HepG2 (cell line): ENCODE measurements at regions not wholly inside any gene's neighbourhood (a gene's known extent, or its start where the extent isn't known, plus 50 kb on each side); places are given as distances from the start of the nearest gene placed in this dataset.
A peak's percentile ranks its signal among the peaks of the same experiment; 100 is the strongest.

ENCODE experiments used
- BCL6 ChIP-seq: IDR thresholded peaks from 2 replicates; pipeline ENCODE4 v1.6.1; 2016; ENCODE audit warnings: missing genetic modification reagents, missing compliant biosample characterization
- BRD4 ChIP-seq: sonication (generic); formaldehyde crosslinking; IDR thresholded peaks from 2 replicates; pipeline ENCODE4 v1.4.0; 2020; ENCODE audit warnings: missing genetic modification reagents
- ELF3 ChIP-seq: IDR thresholded peaks from 2 replicates; pipeline ENCODE4 v1.6.1; 2016; ENCODE audit warnings: missing genetic modification reagents, missing compliant biosample characterization
- FOXO1 ChIP-seq: sonication (generic); formaldehyde crosslinking; IDR thresholded peaks from 2 replicates; pipeline ENCODE4 v1.4.0; 2020; ENCODE audit warnings: missing genetic modification reagents
- HNF4A ChIP-seq: sonication (generic); formaldehyde crosslinking; IDR thresholded peaks from 2 replicates; pipeline ENCODE4 v1.4.0; 2020; ENCODE audit warnings: missing genetic modification reagents
- IKZF1 ChIP-seq: fragments of 450-650 bp; IDR thresholded peaks from 2 replicates; pipeline ENCODE4 v1.7.1; 2016
- KDM1A ChIP-seq: IDR thresholded peaks from 2 replicates; pipeline ENCODE4 v1.6.1; 2016; ENCODE audit warnings: missing compliant biosample characterization
- MED1 ChIP-seq: sonication (generic); formaldehyde crosslinking; IDR thresholded peaks from 2 replicates; pipeline ENCODE4 v1.4.0; 2020; ENCODE audit warnings: missing genetic modification reagents
- MXD1 ChIP-seq: sonication (generic); formaldehyde crosslinking; IDR thresholded peaks from 2 replicates; pipeline ENCODE4 v1.4.0; 2020; ENCODE audit warnings: mild to moderate bottlenecking, missing genetic modification reagents
- MYC ChIP-seq: sonication (generic); formaldehyde crosslinking; IDR thresholded peaks from 2 replicates; pipeline ENCODE4 v1.9.0; 2021; ENCODE audit warnings: missing genetic modification reagents, borderline replicate concordance
- NONO ChIP-seq, 2 experiments: fragments of 450-650 bp in 1 of 2; sonication (generic) in 1 of 2; formaldehyde crosslinking in 1 of 2; IDR thresholded peaks in 1 of 2; conservative IDR thresholded peaks in 1 of 2; 2 replicates each; pipeline versions ENCODE4 v1.6.1 to v1.8.0; 2017 to 2022; ENCODE audit warnings: mild to moderate bottlenecking in 1 of 2, missing genetic modification reagents in 1 of 2, moderate library complexity in 1 of 2
- NR2C2 ChIP-seq: sonication (generic); formaldehyde crosslinking; IDR thresholded peaks from 2 replicates; pipeline ENCODE4 v1.4.0; 2020; ENCODE audit warnings: missing genetic modification reagents, mild to moderate bottlenecking, moderate library complexity, borderline replicate concordance
- NR2F6 ChIP-seq, 2 experiments: IDR thresholded peaks; 2 replicates each; pipeline ENCODE4 v1.6.1; 2016; ENCODE audit warnings: antibody characterized with exemption in 1 of 2, mild to moderate bottlenecking in 1 of 2
- POGZ ChIP-seq: sonication (generic); formaldehyde crosslinking; IDR thresholded peaks from 2 replicates; pipeline ENCODE4 v1.4.0; 2020; ENCODE audit warnings: mild to moderate bottlenecking, missing genetic modification reagents
- RARA ChIP-seq: IDR thresholded peaks from 2 replicates; pipeline ENCODE4 v1.6.1; 2016; ENCODE audit warnings: missing genetic modification reagents, missing compliant biosample characterization
- RCOR2 ChIP-seq: IDR thresholded peaks from 2 replicates; pipeline ENCODE4 v1.6.1; 2016; ENCODE audit warnings: missing biosample characterization, missing genetic modification reagents
- SOX13 ChIP-seq, 3 experiments: fragments of 450-650 bp in 1 of 3; sonication (generic) in 1 of 3; formaldehyde crosslinking in 1 of 3; IDR thresholded peaks in 2 of 3; conservative IDR thresholded peaks in 1 of 3; 2 replicates each; pipeline versions ENCODE4 v1.5.0 to v1.6.1; 2016 to 2020; ENCODE audit warnings: antibody characterized with exemption in 1 of 3, mild to moderate bottlenecking in 1 of 3, missing compliant biosample characterization in 1 of 3, missing genetic modification reagents in 1 of 3, moderate library complexity in 1 of 3
- SOX6 ChIP-seq, 2 experiments: fragments of 450-650 bp in 1 of 2; sonication (generic) in 1 of 2; formaldehyde crosslinking in 1 of 2; IDR thresholded peaks; 2 replicates each; pipeline versions ENCODE4 v1.4.0 to v1.6.1; 2017 to 2020; ENCODE audit warnings: antibody characterized with exemption in 1 of 2, mild to moderate bottlenecking in 1 of 2, missing genetic modification reagents in 1 of 2
- SRY ChIP-seq: sonication (generic); formaldehyde crosslinking; IDR thresholded peaks from 2 replicates; pipeline ENCODE4 v1.8.0; 2022; ENCODE audit warnings: mild to moderate bottlenecking, missing genetic modification reagents
- ZMYM3 ChIP-seq: sonication (generic); formaldehyde crosslinking; IDR thresholded peaks from 2 replicates; pipeline ENCODE4 v1.5.1; 2020; ENCODE audit warnings: mild to moderate bottlenecking, missing genetic modification reagents
- ZMYM4 ChIP-seq: sonication (generic); formaldehyde crosslinking; IDR thresholded peaks from 2 replicates; pipeline ENCODE4 v1.8.1; 2023; ENCODE audit warnings: mild to moderate bottlenecking, missing genetic modification reagents
- ZNF232 ChIP-seq: sonication (generic); formaldehyde crosslinking; IDR thresholded peaks from 2 replicates; pipeline ENCODE4 v1.4.0; 2020; ENCODE audit warnings: missing genetic modification reagents, borderline replicate concordance
- ZNF891 ChIP-seq: sonication (generic); formaldehyde crosslinking; IDR thresholded peaks from 2 replicates; pipeline ENCODE4 v1.5.0; 2020; ENCODE audit warnings: mild to moderate bottlenecking, missing genetic modification reagents
- TF ChIP-seq, protein P1 (sequence below): sonication (generic); formaldehyde crosslinking; IDR thresholded peaks from 2 replicates; pipeline ENCODE4 v1.5.0; 2020; ENCODE audit warnings: missing genetic modification reagents
- TF ChIP-seq, protein P2 (sequence below): sonication (generic); formaldehyde crosslinking; IDR thresholded peaks from 2 replicates; pipeline ENCODE4 v1.5.0; 2020; ENCODE audit warnings: mild to moderate bottlenecking, missing genetic modification reagents
- TF ChIP-seq, protein P3 (sequence below): sonication (generic); formaldehyde crosslinking; IDR thresholded peaks from 2 replicates; pipeline ENCODE4 v1.9.0; 2022; ENCODE audit warnings: missing genetic modification reagents, mild to moderate bottlenecking, borderline replicate concordance

- TF ChIP-seq, protein P1, sequence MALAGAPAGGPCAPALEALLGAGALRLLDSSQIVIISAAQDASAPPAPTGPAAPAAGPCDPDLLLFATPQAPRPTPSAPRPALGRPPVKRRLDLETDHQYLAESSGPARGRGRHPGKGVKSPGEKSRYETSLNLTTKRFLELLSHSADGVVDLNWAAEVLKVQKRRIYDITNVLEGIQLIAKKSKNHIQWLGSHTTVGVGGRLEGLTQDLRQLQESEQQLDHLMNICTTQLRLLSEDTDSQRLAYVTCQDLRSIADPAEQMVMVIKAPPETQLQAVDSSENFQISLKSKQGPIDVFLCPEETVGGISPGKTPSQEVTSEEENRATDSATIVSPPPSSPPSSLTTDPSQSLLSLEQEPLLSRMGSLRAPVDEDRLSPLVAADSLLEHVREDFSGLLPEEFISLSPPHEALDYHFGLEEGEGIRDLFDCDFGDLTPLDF (CRISPR knock-in tag) = no peak
- TF ChIP-seq BRD4 (CRISPR knock-in tag) (no peak), HNF4A (peak; percentile 24; the same call in 1 of the 2 replicates), KDM1A (0 out of 2 replicates have a peak, but pooled peaks have one; percentile 27), ZMYM3 (CRISPR knock-in tag) (peak; percentile 58), ZMYM4 (peak; percentile 71), NONO (IDR thresholded peaks at IDR 0.05) (no peak), NONO (CRISPR knock-in tag; conservative IDR thresholded peaks at IDR 0.05) (no peak), ZNF891 (no peak), POGZ (CRISPR knock-in tag) (peak; percentile 52; the same call in 1 of the 2 replicates), MYC (0 out of 2 replicates have a peak, but pooled peaks have one; percentile 41), ZNF232 (0 out of 2 replicates have a peak, but pooled peaks have one; percentile 63), BCL6 (CRISPR knock-in tag) (peak; percentile 59; the same call in 1 of the 2 replicates), IKZF1 (no peak), NR2C2 (CRISPR knock-in tag) (peak; percentile 30; the same call in 1 of the 2 replicates), MED1 (0 out of 2 replicates have a peak, but pooled peaks have one; percentile 33), RARA (peak; percentile 81), FOXO1 (CRISPR knock-in tag) (0 out of 2 replicates have a peak, but pooled peaks have one; percentile 24), SOX13 (IDR thresholded peaks at IDR 0.05) (no peak), SOX13 (CRISPR knock-in tag; conservative IDR thresholded peaks at IDR 0.05 in 1 of 2, IDR thresholded peaks at IDR 0.05 in 1 of 2) (peak in 1 of 2 experiments; percentile 75; a peak in 2 of 4 replicates), RCOR2 (CRISPR knock-in tag) (0 out of 2 replicates have a peak, but pooled peaks have one; percentile 29), ELF3 (CRISPR knock-in tag) (peak; percentile 44; the same call in 1 of the 2 replicates), NR2F6 (IDR thresholded peaks at IDR 0.05) (peak; percentile 60; the same call in 1 of the 2 replicates), NR2F6 (CRISPR knock-in tag; IDR thresholded peaks at IDR 0.05) (peak; percentile 77), MXD1 (CRISPR knock-in tag) (0 out of 2 replicates have a peak, but pooled peaks have one; percentile 19), SOX6 (IDR thresholded peaks at IDR 0.05) (no peak), SOX6 (CRISPR knock-in tag; IDR thresholded peaks at IDR 0.05) (peak; percentile 79), SRY (CRISPR knock-in tag) (no peak)
- TF ChIP-seq, protein P2, sequence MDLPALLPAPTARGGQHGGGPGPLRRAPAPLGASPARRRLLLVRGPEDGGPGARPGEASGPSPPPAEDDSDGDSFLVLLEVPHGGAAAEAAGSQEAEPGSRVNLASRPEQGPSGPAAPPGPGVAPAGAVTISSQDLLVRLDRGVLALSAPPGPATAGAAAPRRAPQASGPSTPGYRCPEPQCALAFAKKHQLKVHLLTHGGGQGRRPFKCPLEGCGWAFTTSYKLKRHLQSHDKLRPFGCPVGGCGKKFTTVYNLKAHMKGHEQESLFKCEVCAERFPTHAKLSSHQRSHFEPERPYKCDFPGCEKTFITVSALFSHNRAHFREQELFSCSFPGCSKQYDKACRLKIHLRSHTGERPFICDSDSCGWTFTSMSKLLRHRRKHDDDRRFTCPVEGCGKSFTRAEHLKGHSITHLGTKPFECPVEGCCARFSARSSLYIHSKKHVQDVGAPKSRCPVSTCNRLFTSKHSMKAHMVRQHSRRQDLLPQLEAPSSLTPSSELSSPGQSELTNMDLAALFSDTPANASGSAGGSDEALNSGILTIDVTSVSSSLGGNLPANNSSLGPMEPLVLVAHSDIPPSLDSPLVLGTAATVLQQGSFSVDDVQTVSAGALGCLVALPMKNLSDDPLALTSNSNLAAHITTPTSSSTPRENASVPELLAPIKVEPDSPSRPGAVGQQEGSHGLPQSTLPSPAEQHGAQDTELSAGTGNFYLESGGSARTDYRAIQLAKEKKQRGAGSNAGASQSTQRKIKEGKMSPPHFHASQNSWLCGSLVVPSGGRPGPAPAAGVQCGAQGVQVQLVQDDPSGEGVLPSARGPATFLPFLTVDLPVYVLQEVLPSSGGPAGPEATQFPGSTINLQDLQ (CRISPR knock-in tag) = no peak
- TF ChIP-seq, protein P3, sequence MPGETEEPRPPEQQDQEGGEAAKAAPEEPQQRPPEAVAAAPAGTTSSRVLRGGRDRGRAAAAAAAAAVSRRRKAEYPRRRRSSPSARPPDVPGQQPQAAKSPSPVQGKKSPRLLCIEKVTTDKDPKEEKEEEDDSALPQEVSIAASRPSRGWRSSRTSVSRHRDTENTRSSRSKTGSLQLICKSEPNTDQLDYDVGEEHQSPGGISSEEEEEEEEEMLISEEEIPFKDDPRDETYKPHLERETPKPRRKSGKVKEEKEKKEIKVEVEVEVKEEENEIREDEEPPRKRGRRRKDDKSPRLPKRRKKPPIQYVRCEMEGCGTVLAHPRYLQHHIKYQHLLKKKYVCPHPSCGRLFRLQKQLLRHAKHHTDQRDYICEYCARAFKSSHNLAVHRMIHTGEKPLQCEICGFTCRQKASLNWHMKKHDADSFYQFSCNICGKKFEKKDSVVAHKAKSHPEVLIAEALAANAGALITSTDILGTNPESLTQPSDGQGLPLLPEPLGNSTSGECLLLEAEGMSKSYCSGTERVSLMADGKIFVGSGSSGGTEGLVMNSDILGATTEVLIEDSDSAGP (CRISPR knock-in tag) = peak; percentile 18; the same call in 1 of the 2 replicates
These were observed 92.5 kb upstream of the ENPP6 start (continued) for GRCh38 chr4:184310171-184310567.
